A673 (cell line): ENCODE measurements at regions not wholly inside any gene's neighbourhood (a gene's known extent, or its start where the extent isn't known, plus 50 kb on each side); places are given as distances from the start of the nearest gene placed in this dataset.

ENCODE experiments used
- BruUV-seq: library from RNA; stranded (reverse); fragments of 400-500 nt; replicated peaks from 2 replicates; lab custom pipeline; 2021; lab: Mats Ljungman, UMichigan
- CTCF ChIA-PET: fragments of 300-600 bp; sonication (Branson Sonifier 250); formaldehyde crosslinking; loops from one replicate; lab custom pipeline; 2022; ENCODE audit warnings: antibody characterized with exemption; lab: Charles Lee
- POLR2A ChIA-PET: fragments of 300-600 bp; sonication (Branson Sonifier 250); formaldehyde crosslinking; loops from one replicate; lab custom pipeline; 2022; ENCODE audit warnings: antibody characterized with exemption; ENCODE audit not compliant: low non-redundant PET; lab: Charles Lee
- DNase-seq: peaks from one replicate; pipeline ENCODE4 v3.0.0-alpha.2; 2015; ENCODE audit warnings: low spot score
- H3K27ac ChIP-seq: fragments of 200-600 bp; sonication (generic); 2 replicates; pipeline ENCODE4 v1.5.1; 2016; ENCODE audit warnings: mixed run types, low read depth, mild to moderate bottlenecking, mixed read lengths, antibody characterized with exemption, low read length; ENCODE audit not compliant: poor library complexity, severe bottlenecking
- H3K27me3 ChIP-seq: fragments of 200-600 bp; sonication (generic); replicated peaks from 2 replicates; pipeline ENCODE4 v1.6.1; 2017; ENCODE audit warnings: mixed run types, low read depth, mild to moderate bottlenecking, mixed read lengths, antibody characterized with exemption, low read length; ENCODE audit not compliant: insufficient read depth, poor library complexity
- H3K36me3 ChIP-seq: fragments of 200-600 bp; sonication (generic); 2 replicates; pipeline ENCODE4 v1.6.1; 2016; ENCODE audit warnings: mixed run types, mild to moderate bottlenecking, mixed read lengths, antibody characterized with exemption, low read length; ENCODE audit not compliant: insufficient read depth, poor library complexity, severe bottlenecking
- H3K4me1 ChIP-seq: fragments of 200-600 bp; sonication (generic); 2 replicates; pipeline ENCODE4 v1.6.1; 2017; ENCODE audit warnings: mixed run types, mild to moderate bottlenecking, mixed read lengths, antibody characterized with exemption, low read length; ENCODE audit not compliant: insufficient read depth, poor library complexity, severe bottlenecking
- H3K4me3 ChIP-seq: fragments of 200-600 bp; sonication (generic); 2 replicates; pipeline ENCODE4 v1.5.1; 2016; ENCODE audit warnings: low read depth, mixed run types, mild to moderate bottlenecking, mixed read lengths, low read length; ENCODE audit not compliant: poor library complexity, severe bottlenecking
- H3K9me3 ChIP-seq: fragments of 200-600 bp; sonication (generic); 2 replicates; pipeline ENCODE4 v1.6.1; 2016; ENCODE audit warnings: mixed run types, low read depth, mild to moderate bottlenecking, mixed read lengths, antibody characterized with exemption, low read length; ENCODE audit not compliant: poor library complexity, severe bottlenecking
- EZH2 ChIP-seq: fragments of 200-600 bp; sonication (generic); IDR thresholded peaks from 2 replicates; pipeline ENCODE4 v1.6.1; 2017; ENCODE audit warnings: borderline replicate concordance, low read depth, mild to moderate bottlenecking, mixed read lengths, antibody characterized with exemption, low read length; ENCODE audit not compliant: poor library complexity, severe bottlenecking
- intact Hi-C: fragments of 100-400 bp; cut with micrococcal nuclease; formaldehyde crosslinking; loops from one replicate; pipeline ENCODE4 v1.10.0; 2022; ENCODE audit not compliant: unreplicated experiment
- TF ChIP-seq, protein P1 (sequence below): fragments of 300-800, 200-600 bp; sonication (generic); conservative IDR thresholded peaks from 2 replicates; pipeline ENCODE4 v1.5.1; 2017; ENCODE audit warnings: low read depth, mild to moderate bottlenecking, antibody characterized with exemption, low read length, moderate library complexity, mixed read lengths

- TF ChIP-seq EZH2, result no peak
- TF ChIP-seq, protein P1, sequence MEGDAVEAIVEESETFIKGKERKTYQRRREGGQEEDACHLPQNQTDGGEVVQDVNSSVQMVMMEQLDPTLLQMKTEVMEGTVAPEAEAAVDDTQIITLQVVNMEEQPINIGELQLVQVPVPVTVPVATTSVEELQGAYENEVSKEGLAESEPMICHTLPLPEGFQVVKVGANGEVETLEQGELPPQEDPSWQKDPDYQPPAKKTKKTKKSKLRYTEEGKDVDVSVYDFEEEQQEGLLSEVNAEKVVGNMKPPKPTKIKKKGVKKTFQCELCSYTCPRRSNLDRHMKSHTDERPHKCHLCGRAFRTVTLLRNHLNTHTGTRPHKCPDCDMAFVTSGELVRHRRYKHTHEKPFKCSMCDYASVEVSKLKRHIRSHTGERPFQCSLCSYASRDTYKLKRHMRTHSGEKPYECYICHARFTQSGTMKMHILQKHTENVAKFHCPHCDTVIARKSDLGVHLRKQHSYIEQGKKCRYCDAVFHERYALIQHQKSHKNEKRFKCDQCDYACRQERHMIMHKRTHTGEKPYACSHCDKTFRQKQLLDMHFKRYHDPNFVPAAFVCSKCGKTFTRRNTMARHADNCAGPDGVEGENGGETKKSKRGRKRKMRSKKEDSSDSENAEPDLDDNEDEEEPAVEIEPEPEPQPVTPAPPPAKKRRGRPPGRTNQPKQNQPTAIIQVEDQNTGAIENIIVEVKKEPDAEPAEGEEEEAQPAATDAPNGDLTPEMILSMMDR, result no peak
- no peak for DNase-seq
- ChIA-PET POLR2A (no interaction called here), CTCF (no interaction called here)
- H3K27ac ChIP-seq, result no peak overlapping the region
- BruUV-seq, result no TSS peak
- intact Hi-C loops, result no loop called here
- H3K27me3 ChIP-seq, result no peaks in the 10 kb centered on the region
- no peaks in the 10 kb centered on the region for H3K9me3 ChIP-seq
- H3K4me1 ChIP-seq, result no peaks in the 10 kb centered on the region
- H3K36me3 ChIP-seq, result no peaks in the 10 kb centered on the region
- no peak overlapping the region for H3K4me3 ChIP-seq
These were observed 294.4 kb upstream of the HDAC4 start for GRCh38 chr2:239695106-239695727.

DNA sequence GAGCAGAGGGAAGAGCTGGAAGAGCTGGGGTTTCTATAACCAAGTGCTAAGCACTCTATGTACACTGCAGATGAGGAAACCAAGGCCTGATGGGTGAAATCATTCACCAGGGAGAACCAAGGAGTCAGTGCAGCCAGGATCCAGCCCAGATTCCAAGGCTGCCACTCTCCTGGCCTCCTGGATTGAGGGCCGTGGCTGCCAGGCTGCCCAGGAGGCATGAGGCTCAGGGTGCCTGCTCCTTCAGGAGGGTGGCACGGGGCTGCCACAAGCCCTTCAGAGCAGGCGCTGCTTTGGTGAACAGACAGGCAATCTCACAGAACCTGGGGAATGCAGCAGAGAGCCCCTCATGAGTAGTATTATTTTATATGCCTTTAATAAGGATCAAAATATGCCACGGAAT lies 293.7 kb upstream of the HDAC4 start:
- Histone ChIP-seq H3K4me1 (no peaks in the 10 kb centered on the region), H3K36me3 (no peaks in the 10 kb centered on the region), H3K27ac (no peak overlapping the region), H3K9me3 (no peaks in the 10 kb centered on the region), H3K4me3 (no peak overlapping the region), H3K27me3 (peaks cover under 1% of the 10 kb centered on the region)
- no TSS peak for BruUV-seq
- ChIA-PET CTCF (no interaction called here), POLR2A (no interaction called here)
- intact Hi-C loops, result no loop called here
- no peak for TF ChIP-seq EZH2
- TF ChIP-seq, protein P1, result no peak
- no peak for DNase-seq

GRCh38 chr2:239693761-239694415 lies 293.1 kb upstream of the HDAC4 start:
- Histone ChIP-seq H3K27ac (no peak overlapping the region), H3K4me1 (no peaks in the 10 kb centered on the region), H3K36me3 (no peaks in the 10 kb centered on the region), H3K9me3 (no peaks in the 10 kb centered on the region), H3K4me3 (no peak overlapping the region), H3K27me3 (peaks cover 6% of the 10 kb centered on the region)
- no TSS peak for BruUV-seq
- ChIA-PET CTCF (no interaction called here), POLR2A (no interaction called here)
- DNase-seq, result no peak
- TF ChIP-seq, protein P1, result no peak
- TF ChIP-seq EZH2, result no peak
- intact Hi-C loops, result no loop called here
